ENCODE measurements at regions not wholly inside any gene's neighbourhood (a gene's known extent, or its start where the extent isn't known, plus 50 kb on each side); places are given as distances from the start of the nearest gene placed in this dataset.

DNA sequence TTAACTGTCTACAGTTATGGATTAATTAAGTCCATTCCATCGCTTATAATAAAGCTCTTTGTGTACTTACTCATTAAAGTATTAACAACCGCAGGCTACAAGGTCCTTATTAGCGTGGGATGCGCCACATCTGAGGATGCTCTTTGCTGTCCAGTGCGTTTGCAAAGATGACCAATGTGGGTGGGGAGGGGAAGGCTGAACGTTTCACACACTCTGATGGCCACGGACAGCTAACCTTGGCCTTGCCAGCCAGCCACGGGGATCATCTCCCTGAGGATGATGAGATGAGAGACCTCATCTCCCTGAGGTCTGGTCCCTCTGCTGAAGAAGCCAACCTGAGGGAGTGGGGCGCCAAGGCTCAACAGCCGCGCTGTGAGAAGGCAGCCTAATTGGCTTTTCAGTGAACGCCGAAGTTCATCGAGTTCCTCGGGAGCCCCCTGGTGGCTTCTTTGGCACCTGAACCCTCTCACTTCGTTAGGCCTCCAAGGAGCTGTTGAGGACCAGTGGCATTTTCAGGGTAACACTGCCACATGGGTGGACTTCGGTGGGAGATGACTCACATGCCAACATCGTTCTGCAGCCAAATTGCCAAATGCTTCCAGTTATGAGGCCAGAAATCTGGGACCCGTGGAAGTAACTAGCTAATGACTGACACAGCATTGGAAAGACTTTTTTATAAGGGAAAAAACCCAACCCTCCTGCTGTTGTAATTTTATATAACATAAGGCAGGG lies 69.3 kb upstream of the SEC11C start:
- TF ChIP-seq, protein P1, sequence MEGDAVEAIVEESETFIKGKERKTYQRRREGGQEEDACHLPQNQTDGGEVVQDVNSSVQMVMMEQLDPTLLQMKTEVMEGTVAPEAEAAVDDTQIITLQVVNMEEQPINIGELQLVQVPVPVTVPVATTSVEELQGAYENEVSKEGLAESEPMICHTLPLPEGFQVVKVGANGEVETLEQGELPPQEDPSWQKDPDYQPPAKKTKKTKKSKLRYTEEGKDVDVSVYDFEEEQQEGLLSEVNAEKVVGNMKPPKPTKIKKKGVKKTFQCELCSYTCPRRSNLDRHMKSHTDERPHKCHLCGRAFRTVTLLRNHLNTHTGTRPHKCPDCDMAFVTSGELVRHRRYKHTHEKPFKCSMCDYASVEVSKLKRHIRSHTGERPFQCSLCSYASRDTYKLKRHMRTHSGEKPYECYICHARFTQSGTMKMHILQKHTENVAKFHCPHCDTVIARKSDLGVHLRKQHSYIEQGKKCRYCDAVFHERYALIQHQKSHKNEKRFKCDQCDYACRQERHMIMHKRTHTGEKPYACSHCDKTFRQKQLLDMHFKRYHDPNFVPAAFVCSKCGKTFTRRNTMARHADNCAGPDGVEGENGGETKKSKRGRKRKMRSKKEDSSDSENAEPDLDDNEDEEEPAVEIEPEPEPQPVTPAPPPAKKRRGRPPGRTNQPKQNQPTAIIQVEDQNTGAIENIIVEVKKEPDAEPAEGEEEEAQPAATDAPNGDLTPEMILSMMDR (IDR thresholded peaks at IDR 0.05), result peak; percentile 89
- TF ChIP-seq TCF12 (IDR thresholded peaks at IDR 0.05), result no peak

Data from SK-N-SH (cell line).